Ammon's horn (tissue), 1 donor: ENCODE measurements at regions not wholly inside any gene's neighbourhood (a gene's known extent, or its start where the extent isn't known, plus 50 kb on each side); places are given as distances from the start of the nearest gene placed in this dataset.

ENCODE experiments used
- DNase-seq: peaks from one replicate; pipeline ENCODE4 v3.0.0-alpha.2; 2016; ENCODE audit warnings: low spot score

- DNase-seq = no peak
Observed at GRCh38 chr1:17877316-17877715, 122.2 kb downstream of the ACTL8 start.

- no peak for DNase-seq
Observed at GRCh38 chr1:17877896-17878295, 122.8 kb downstream of the ACTL8 start.

- no peak for DNase-seq
Observed at GRCh38 chr1:17878837-17879236, 123.7 kb downstream of the ACTL8 start.

- no peak for DNase-seq
Observed at GRCh38 chr1:17880449-17880848, 125.3 kb downstream of the ACTL8 start.

- no peak for DNase-seq
Observed at GRCh38 chr1:17881761-17882160, 126.6 kb downstream of the ACTL8 start.

GRCh38 chr1:17883136-17883535, 128.0 kb downstream of the ACTL8 start:
- no peak for DNase-seq

GRCh38 chr1:17883662-17884395, 128.7 kb downstream of the ACTL8 start:
- DNase-seq = no peak

GRCh38 chr1:17885663-17886320, 130.7 kb downstream of the ACTL8 start:
- DNase-seq = no peak

- DNase-seq = no peak
Observed at GRCh38 chr1:17886386-17886785, 131.3 kb downstream of the ACTL8 start.

- DNase-seq = no peak
Observed at GRCh38 chr1:17886838-17887441, 131.8 kb downstream of the ACTL8 start.

GRCh38 chr1:17887661-17888371, 132.7 kb downstream of the ACTL8 start:
- DNase-seq = no peak

- DNase-seq = no peak
Observed at GRCh38 chr1:17890056-17890814, 135.1 kb downstream of the ACTL8 start.

GRCh38 chr1:17890815-17891191, 135.7 kb downstream of the ACTL8 start:
- no peak for DNase-seq

- no peak for DNase-seq
Observed at GRCh38 chr1:17891205-17892110, 136.3 kb downstream of the ACTL8 start.

GRCh38 chr1:17892225-17892624, 137.1 kb downstream of the ACTL8 start:
- DNase-seq = no peak

GRCh38 chr1:17892851-17893250, 137.7 kb downstream of the ACTL8 start:
- no peak for DNase-seq

GRCh38 chr1:17893891-17894631, 138.9 kb downstream of the ACTL8 start:
- no peak for DNase-seq

- no peak for DNase-seq
Observed at GRCh38 chr1:17895401-17895800, 140.3 kb downstream of the ACTL8 start.

GRCh38 chr1:17895986-17896385, 140.9 kb downstream of the ACTL8 start:
- no peak for DNase-seq

- no peak for DNase-seq
Observed at GRCh38 chr1:17903386-17903785, 148.3 kb downstream of the ACTL8 start.
